ENCODE measurements at regions not wholly inside any gene's neighbourhood (a gene's known extent, or its start where the extent isn't known, plus 50 kb on each side); places are given as distances from the start of the nearest gene placed in this dataset.

DNA sequence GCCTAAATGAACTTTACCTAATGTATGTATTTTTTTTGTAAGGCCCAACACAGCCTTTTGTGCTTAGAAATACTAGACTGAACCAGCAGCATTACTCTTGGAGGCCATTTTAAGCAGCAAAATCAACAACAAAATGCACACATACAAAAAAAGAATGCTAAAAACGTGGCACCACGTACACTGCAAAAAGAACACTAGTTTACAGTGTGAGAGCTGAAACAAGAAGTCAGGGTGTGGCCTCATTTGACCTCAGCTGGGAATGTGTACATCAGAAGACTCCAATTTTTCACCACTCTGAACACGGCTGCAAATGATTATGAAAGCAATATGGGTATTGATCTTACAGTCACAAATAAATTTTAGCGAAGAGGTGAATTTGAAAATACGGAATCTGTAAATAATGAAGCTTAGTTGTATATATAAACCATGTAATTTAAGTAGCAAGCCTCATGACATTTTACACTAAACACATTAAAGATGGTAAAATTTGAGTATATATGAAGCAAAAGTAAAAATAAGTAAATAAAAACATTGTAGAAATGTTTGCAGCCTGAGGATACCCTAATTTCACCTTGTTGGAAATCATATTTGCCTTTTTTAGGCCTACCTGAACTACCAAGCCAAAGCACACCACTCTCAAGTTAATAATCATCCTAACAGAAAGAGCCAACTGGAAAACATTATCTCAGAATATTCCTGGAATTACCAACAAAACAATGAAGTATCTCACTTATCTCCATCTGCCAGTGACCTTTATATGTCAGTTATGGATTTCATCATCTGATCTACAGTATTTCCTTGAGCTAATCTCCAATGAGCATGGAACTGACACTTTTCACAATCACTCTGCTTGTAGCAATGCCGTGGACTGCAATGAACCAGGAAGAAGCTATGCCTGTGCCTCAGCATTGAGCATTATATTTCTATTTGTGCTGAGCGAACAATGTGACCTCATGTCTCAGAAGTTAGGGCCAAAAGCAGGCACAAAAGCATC is 319.5 kb upstream of the FAT3 start:
- no peak overlapping the region for H3K4me3 ChIP-seq (ENCODE audit: low read depth, low read length)
- DNase-seq (ENCODE audit: low read depth) = no peak
- TF ChIP-seq CTCF (conservative IDR thresholded peaks at IDR 0.05; ENCODE audit: low read depth, low read length) = no peak

- TF ChIP-seq CTCF (conservative IDR thresholded peaks at IDR 0.05; ENCODE audit: low read depth, low read length) = no peak
- no peak overlapping the region for H3K4me3 ChIP-seq (ENCODE audit: low read depth, low read length)
- no peak for DNase-seq (ENCODE audit: low read depth)
These were observed 322.3 kb upstream of the FAT3 start for GRCh38 chr11:91902312-91902711.

- DNase-seq (ENCODE audit: low read depth) = no peak
- no peak for TF ChIP-seq CTCF (conservative IDR thresholded peaks at IDR 0.05; ENCODE audit: low read depth, low read length)
- no peak overlapping the region for H3K4me3 ChIP-seq (ENCODE audit: low read depth, low read length)
These were observed 344.0 kb upstream of the FAT3 start for GRCh38 chr11:91880660-91881059.

GRCh38 chr11:91876746-91877145 is 347.9 kb upstream of the FAT3 start:
- TF ChIP-seq CTCF (conservative IDR thresholded peaks at IDR 0.05; ENCODE audit: low read depth, low read length) = no peak
- DNase-seq (ENCODE audit: low read depth) = no peak

GRCh38 chr11:91872243-91872642 is 352.4 kb upstream of the FAT3 start:
- DNase-seq (ENCODE audit: low read depth) = no peak
- H3K4me3 ChIP-seq (ENCODE audit: low read depth, low read length) = no peak overlapping the region
- TF ChIP-seq CTCF (conservative IDR thresholded peaks at IDR 0.05; ENCODE audit: low read depth, low read length) = no peak

More at GRCh38 chr11:91876746-91877145, 347.9 kb upstream of the FAT3 start:
- no peak overlapping the region for H3K4me3 ChIP-seq (ENCODE audit: low read depth, low read length)

GRCh38 chr11:91871791-91872190 is 352.8 kb upstream of the FAT3 start:
- H3K4me3 ChIP-seq (ENCODE audit: low read depth, low read length) = no peak overlapping the region
- DNase-seq (ENCODE audit: low read depth) = no peak
- TF ChIP-seq CTCF (conservative IDR thresholded peaks at IDR 0.05; ENCODE audit: low read depth, low read length) = no peak

- no peak for TF ChIP-seq CTCF (conservative IDR thresholded peaks at IDR 0.05; ENCODE audit: low read depth, low read length)
- H3K4me3 ChIP-seq (ENCODE audit: low read depth, low read length) = no peak overlapping the region
- DNase-seq (ENCODE audit: low read depth) = no peak
These were observed 353.6 kb upstream of the FAT3 start for GRCh38 chr11:91871048-91871447.
